Dedifferentiated amniotic fluid mesenchymal stem cell (primary cell): ENCODE measurements at regions not wholly inside any gene's neighbourhood (a gene's known extent, or its start where the extent isn't known, plus 50 kb on each side); places are given as distances from the start of the nearest gene placed in this dataset.

Experiments
- DNase-seq: peaks from one replicate; pipeline ENCODE4 v3.0.0-alpha.2; 2016; ENCODE audit errors: extremely low spot score

DNA sequence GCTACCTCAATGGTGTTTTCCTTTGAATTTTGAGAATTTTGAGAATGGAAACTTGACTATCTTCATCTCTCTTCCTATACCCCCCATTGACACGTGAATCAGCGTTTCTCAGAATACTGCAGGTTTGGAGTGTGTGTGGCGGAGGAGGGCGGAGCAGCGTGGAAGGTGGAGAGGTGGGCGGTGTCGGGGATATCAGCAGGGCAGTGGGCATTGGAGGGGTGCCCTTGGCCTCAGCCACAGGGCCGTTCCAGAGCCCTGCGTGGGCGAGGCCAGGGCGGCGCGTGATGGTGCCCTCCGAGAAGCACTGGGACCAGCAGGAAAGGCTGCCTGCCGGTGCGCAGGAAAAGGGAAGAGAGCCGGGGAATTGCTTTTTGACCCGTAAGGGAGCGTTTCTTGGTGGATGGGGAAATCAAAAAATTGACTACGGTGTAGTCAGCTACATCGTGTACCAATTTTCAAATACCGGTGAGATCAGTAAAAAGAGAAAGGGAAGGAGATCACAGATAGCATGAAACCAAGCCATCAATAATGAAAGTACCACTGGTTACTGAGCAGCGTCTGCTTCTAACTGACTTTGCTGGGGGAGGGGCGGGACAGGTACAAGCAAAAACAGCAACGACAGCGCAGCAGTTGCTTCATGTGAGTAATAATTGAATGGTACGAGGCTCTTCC, 82.7 kb upstream of the DUSP22 start:
- DNase-seq = no peak

DNA sequence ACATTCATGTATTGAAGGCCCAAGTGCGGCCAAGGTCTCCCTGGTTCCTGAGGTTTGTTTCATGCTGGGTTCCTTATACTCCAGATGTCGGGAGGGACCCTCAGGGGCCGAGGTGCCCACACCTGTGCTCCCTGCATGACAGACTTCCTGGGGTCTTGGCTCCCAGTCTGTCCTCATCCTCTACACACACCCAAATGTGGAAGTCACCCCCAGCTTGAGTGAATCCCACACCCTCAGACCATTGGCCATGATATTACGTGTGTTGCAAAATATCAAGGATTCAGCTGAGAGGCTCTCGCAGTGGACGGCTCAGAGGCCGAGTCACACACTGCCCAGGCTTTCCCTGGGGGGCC, 82.2 kb upstream of the DUSP22 start:
- DNase-seq = no peak

DNA sequence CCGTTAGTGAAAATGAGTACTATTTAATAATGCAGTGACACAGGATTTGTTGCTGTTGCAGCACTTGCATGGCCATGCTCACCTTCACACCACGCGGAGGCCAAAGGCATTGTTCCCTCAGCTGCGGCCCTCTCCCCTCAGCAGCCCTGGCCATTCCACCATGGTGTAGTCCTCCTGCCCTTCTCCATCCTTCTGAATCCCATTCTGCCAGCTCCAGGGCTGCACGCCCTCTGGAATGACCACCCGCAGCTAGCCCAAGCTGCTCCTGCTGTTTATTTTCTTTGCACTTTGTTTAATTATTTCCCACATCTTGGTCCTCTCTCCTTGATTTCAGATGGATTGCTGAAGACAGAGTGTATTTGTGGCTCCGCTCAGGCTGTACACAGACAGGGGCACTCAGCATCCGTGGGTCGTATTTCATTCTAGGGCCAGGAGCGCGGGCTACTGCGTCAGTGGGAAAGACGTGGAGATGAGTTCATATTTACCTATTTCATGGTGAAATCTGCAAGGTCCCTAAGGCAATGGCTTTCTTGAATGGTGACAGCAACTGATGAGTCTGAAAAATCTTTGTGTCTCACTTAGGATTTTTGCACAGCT, 81.4 kb upstream of the DUSP22 start:
- no peak for DNase-seq

DNA sequence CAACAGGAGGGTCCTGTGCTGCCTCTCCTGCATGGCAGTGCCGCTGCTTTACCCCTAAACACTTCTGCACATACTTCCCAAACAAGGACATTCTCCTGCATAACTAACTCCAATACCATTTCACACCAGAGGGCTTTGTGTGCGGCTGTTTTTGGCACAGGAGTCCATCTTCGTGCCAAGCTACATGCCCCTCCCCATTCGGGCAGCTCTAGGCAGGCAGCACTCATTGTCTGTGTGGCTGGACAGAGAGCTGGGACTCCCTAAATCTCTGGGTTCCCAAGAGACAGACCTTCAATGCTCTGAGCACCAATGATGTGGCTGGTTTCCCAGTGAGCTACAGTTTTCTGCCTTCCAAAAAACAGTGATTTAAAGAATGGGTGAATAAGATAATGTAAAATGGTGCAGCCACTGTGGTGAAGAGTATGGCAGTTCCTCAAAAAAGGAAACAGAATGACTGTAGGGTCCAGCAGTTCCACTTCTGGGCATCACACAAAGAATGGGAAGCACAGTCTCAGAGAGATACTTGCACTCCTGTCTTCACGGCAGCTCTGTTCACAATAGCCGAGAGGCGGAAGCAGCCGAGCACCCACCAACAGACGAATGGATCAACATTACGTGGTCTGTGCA, 80.3 kb upstream of the DUSP22 start:
- no peak for DNase-seq

DNA sequence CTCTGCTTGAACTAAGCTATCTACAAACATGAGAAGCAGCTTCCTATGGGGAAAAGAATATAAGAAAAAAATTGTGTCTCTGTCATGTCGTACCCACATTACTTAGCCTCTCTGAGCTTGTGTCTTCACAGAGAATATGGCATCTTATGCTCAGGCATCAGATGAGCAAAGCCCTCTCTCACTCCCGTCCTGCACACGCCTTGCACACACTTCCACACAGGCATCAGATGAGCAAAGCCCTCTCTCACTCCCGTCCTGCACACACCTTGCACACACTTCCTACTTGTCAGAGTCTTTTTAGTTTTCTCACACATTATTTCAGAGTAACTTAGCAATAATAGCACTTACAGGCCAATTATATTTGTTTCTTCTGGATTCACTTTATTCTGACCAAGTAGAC, 79.0 kb upstream of the DUSP22 start:
- no peak for DNase-seq

DNA sequence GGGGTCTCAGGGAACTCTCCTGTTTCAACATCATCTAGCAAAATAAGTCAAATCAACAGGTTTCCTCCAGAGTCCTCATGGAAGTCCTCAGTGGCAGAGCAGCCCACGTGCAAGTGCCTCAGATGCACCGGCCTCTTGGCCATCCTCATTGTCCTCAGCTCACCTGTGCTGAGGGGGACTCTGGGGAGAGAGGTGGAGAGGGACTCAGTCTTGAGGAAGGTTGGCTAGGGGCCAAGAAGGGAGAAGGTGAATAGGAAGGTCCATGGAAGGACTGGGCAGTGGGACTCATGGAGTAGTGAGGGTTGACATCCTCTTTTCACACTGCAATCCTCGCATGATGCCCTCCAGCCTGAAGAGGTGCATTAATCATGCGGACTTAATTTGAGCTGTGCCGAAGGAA, 77.9 kb upstream of the DUSP22 start:
- DNase-seq = no peak

DNA sequence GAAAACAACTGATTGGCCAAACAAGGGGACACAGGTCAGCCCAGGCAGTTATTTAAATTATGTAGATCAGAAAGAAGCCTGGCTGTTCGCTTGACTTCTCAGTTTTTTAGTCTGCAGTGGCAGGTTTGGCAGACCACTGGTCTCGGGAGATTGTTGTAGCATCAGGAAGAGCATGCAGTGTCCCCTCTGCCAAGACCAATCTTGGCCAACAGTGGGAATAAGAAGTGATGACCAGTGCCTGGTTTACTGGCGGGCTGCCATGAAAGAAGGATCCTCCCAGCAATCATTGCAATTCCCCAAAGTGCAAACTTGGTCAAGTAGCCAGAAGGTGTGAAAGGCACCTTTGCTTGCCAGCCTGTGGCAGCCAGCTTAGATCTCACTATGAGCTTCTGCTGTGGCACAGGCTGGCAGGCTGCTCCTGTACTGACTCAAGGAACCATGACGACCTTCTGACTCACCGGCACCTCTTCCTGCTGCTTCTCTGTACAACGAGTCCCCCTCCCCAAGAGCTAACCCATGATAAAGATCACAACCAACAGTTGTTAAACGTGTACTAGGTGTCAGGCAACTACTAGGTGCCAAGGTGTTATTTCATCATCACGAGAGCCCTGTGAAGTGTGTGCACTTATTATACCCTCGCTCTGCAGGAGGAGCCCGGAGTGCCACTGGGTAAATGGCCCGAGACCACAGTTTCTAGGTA, 76.8 kb upstream of the DUSP22 start:
- no peak for DNase-seq

DNA sequence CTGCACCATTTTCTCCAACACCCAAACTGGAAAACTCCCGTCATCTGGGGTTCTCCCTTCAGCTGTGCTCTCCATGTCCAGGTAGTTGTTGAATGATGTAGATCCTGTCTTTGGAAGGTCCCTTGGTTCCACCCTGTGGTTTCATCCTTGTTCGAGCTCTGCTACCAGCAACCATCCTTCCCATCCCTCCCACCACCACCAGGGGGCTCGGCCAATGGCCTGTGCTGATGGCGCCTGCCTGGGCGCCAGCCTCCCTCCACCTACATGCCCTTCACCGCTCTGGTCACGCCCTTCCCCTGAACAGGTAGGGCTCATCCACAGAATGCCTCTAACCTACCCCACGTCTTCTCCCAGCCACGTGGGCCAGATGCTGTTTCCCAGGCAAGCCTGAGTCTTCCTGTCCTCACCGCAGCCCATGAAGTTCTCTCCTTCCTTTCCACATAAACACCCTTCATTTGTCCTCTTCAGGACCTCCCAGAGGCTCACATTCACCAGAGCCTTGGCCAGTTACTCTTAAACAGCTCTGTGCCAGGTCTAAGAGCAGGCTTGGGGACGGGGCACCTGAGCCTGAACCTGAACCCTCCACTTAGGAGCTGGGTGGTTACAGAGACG, 75.1 kb upstream of the DUSP22 start:
- no peak for DNase-seq

DNA sequence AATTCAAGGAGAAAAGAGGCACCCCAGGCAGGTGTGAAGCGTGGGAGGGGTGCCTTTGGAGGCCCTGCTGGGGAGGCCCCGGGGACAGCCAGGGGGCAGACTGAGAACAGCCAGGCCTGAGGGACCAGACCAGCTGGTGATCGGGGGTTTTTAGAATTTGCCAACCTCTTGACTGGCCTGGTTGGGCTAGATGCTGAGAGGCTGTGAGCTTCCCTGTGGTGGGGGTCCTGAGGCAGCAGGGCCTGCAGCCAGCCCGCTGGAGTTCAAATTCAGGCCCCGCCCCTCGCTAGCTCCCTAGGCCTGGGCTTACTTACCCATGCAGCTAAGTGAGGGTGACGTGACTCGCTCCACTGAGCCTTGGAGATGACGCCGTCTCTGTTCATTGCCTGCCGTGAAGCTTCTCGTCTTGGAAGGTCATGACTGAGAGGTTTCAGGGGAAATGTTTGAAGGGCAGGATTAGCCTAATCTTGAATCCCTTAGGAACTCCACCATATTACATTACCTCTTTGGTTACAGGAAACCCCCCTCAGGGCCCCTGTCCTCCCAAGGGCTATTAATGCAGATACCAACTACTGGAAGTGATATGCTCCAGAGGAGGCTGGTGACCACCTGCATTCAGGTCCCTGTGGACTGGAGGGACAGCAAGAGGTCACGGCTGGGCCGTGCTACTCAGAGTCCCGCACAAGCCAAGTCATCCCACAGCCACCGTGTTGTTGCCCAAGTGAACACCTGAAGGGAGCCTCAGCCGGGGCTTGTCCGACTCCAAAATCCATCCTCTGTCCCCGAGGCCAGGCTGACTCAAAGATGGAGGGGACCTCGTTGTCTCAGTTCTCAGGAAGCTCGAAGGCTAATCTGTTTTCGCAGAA, 73.9 kb upstream of the DUSP22 start:
- no peak for DNase-seq

DNA sequence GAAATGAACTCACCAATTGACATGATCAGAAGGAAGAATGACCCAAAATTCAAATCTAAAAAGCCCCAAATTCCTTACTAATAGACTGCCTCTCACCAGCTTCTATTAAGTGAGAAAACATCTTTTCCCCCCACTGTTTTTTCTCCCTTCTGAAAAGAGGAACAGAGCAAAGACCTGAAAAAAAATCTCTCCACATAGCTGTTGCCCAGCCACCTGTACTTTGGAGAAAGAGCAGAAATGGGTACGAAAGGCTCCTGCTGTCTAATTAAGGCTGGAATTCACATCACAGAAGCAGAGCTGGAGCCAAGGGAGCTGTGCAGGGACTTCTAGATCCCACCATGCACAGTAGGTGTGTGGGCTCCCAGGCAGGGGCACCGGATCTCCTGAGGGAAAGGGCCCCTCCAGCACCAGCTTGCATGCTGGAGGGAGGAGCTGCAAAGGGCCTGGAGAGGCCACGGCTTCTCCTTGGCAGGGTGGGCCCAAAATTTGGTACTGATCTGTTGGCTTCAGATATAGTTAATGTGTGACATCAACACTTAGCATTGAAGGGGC, 73.2 kb upstream of the DUSP22 start:
- no peak for DNase-seq

DNA sequence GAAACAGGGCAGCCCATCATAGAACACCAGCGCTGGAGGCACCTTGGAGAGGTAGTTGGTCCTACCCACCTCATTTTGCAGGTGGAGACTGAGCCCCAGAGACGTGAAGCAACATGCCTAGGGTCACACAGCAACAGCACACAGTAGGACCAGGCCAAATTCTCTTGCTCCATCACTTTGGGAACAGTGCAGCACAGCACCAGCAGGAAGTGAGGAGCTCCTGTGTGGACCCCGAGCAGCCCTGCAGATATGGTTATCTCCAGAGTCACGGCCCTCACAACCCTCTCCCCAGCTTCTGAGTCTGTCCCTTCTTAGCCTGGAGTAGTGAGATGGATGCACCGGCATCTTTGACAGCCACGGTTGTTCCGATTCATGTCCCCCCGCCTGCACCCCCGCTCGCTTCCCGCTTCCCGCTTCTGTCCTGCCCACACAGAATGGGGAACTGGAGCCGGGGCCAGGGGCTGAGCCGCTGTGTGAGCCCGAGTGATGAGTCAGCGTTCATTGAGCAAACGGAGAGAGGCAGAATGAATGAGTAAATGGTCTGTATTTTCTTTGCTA, 72.6 kb upstream of the DUSP22 start:
- DNase-seq = no peak

DNA sequence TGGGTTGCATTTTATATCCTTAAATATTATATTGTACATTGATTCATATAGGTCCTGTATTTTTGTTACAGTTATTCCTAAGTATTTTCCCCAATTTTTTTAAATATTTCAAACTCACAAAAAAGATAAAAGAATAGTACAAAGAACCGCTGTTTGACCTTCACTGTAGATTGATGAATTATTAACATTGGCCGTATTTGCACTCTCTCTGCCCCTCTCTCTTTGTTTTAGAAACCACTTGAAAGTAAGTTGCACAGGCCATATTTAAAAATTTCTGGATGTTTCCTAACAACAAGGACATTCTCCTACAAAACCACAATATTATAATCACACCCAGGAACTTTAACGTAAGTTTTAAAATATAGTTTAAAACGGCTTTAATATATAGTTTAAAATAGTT, 72.0 kb upstream of the DUSP22 start:
- no peak for DNase-seq

DNA sequence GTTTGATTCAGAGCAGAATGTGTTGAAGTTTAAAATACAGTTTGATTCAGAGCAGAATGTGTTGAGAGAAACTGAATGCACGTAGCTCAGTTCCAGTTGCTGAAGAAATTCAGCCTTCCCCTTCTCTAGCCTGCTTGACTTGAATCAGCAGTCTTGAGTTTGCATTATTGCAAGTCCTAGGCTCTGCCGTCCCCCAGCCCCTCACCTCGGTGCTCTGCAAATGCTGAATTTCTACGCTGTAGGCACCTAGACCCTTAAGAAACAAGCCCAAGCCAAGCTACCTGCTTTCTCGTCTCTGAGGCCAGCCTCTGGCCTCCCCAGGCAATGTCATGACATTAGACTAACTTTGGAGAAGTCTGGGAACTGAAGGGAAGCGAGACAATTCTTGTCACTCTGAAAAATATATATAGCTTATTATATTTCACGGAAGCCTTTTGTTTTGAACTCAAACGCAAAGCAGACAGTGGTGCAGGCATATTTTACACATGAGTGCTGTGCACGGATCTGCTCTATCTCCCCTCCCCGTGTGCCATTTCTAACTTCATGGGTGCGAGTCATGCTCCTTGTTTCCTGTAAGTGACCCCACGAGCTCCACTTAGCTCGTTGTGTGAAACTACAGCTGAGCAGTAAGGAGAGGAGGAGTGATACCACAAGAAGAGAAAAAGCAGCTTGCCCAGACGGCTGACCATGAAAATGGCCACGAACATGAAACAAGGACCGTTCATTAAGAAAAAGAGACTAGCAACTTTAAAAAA, 71.4 kb upstream of the DUSP22 start:
- no peak for DNase-seq

DNA sequence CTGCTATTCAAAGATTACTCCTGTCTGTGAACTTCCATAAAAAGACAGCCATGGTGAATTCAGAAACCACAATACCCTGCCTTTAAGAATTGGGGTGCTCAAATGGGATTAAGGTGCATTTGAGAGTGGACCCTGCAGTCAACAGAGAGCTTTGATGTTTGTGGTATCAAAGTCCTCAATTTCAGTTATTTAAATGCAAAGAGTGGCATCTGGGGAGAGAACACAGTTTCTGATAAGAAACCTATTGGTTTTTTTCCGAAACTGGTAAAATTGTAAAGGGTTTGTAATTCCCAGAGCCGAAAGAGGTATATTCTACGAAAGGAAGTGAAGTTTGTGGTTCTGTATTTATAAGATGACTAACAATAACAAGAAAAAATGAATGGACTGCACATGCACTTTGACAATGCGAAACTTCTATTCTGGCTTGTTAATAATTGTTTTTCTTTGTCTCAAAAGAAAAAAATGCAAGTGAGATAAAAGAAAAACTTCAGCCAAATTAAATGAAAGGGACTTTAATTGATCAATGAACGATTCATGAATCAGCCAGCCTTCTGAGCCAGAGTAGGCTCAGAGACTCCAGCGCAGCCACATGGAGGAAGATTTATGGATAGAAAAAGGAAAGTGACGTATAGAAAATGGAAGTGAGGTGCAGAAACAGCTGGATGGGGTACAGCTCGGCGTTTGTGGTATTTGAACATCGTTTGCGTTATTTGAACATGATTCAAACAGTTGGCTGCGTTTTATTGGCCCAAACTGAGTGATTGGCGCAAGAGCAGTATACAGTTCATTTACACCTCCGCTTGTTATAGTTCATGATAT, 70.5 kb upstream of the DUSP22 start:
- no peak for DNase-seq

DNA sequence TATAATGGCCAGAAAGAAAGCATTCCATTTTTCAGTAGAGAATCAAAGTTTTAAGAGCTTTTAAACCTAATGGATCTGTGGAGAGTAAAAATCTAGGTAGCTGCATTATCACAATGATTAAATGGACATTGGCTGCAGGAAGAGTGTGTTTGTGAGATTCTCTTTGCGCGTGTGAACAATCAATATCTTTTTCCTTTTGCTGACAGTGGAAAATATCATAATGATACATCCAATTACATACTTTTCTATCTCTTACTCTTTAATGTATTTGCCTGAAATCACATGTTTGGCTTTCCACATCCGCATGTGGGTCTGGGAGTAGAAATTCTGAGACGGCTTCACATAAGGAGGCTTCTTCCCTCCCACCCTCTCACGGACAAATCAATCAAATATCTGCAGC, 69.8 kb upstream of the DUSP22 start:
- no peak for DNase-seq

DNA sequence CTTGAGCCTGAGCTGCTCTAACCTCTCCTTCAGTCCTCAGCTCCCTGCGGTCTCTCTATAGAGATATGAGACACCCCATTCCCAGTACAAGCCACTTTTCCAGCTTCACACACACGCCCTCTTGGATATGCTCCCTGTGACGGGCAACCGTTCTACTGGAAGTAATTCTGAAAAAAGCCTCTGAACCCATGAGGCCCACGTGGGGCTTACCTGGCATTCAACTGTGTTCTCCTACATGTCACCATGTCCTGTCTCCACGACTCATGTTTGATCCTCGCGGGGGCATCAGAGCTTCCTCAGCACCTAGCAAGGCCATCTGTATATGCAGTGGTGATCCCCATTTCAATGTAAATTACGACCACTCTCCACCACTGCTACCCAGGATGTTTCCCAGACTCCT, 69.2 kb upstream of the DUSP22 start:
- no peak for DNase-seq

DNA sequence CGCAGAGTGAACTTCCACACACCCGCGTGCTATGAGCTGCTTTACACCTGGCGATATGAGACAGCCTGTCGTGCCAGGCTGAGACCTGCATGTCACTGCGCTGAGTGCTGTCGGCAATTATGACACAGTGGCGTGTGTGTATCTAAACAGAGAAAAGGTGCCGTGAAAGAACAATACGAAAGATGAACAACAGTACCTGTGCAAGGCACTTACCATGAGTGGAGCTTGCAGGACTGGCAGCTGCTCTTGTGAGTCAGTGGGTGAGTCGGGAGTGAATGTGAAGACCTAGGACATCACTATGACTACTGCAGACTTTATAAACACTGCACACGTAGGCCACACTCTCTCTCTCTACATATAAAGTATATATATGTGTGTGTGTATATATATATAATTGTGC, 68.5 kb upstream of the DUSP22 start:
- no peak for DNase-seq

DNA sequence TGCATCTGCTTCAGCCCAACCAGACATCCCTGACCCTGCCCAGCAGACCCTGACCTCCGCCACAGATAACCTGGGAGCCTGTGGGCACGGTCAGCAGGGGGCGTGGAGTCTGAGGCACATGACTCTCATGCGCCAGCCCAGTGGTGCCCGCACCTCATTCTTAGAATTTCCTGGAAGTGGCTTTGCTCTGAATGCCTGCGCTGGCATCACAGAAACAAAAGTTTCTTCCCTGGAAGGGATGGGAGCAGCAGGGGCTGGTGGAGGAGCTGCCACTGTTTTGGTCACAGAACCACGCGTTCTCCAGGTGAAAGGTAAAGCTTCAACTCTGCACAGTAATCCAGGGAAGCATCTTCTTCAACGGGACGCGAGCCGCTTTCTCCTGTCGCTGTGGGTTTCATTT, 67.9 kb upstream of the DUSP22 start:
- no peak for DNase-seq

DNA sequence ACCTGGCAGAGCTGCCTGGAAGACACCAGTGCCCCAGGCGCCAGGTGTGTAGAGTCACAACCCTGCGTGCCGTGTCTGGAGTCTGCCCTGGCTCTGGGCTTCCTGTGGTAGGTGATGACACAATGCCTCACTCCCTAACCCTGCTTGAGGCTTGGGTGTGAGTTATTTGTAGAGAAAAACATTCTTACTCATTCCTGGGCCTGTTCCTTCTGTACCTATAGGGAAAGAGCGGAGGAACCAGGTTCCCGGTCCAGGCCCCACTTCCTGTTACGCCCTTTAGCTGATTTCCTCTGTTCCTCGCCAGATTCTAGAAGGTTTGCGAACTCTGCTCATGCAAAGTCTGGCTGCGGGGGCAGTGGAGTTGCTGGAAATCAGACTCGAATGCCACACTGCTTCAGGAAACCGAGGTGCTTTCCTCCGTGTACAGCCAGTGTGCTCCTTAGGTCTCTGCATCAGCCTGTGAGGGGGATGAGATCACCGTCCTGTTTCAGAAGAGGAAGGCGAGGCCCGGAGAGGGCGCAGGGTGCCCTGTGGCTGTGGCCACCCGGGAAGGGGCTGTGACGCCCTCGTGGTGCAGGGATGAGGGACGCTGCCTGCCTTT, 67.1 kb upstream of the DUSP22 start:
- DNase-seq = no peak
